CD4-positive, CD25-positive, alpha-beta regulatory T cell (primary cell): ENCODE measurements at regions not wholly inside any gene's neighbourhood (a gene's known extent, or its start where the extent isn't known, plus 50 kb on each side); places are given as distances from the start of the nearest gene placed in this dataset.
"Not testable (repeated sequence)": the region's sequence is repeated elsewhere in the genome, so short reads cannot be mapped to it uniquely, and the experiment has no call there.

Experiments used
- ATAC-seq, 2 donors: fragments of 150-1000 bp; cut with Tn5 transposase; one replicate each; pipeline ENCODE4 v1.10.0; 2021; ENCODE audit warnings: low read depth in 2 of 2, moderate number of reproducible peaks in 2 of 2, moderate library complexity in 1 of 2
- DNase-seq, 3 donors: peaks; one replicate each; pipeline versions ENCODE4 v3.0.0 to v3.0.0-alpha.2; 2012 to 2022; ENCODE audit warnings: mixed read lengths in 1 of 3
- H3K27ac ChIP-seq: one replicate; pipeline ENCODE4 v1.7.0; 2013; ENCODE audit warnings: mild to moderate bottlenecking, low read length; ENCODE audit not compliant: insufficient read depth, poor library complexity, severe bottlenecking
- H3K27me3 ChIP-seq: one replicate; pipeline ENCODE4 v1.7.0; 2013; ENCODE audit warnings: low read length; ENCODE audit not compliant: control insufficient read depth, insufficient read depth
- H3K36me3 ChIP-seq: one replicate; pipeline ENCODE4 v1.7.0; 2013; ENCODE audit warnings: mild to moderate bottlenecking, low read length, moderate library complexity; ENCODE audit not compliant: control insufficient read depth, insufficient read depth
- H3K4me1 ChIP-seq: 2 replicates; pipeline ENCODE4 v1.7.0; 2013; ENCODE audit warnings: mild to moderate bottlenecking, low read length; ENCODE audit not compliant: insufficient read depth, control insufficient read depth, poor library complexity, severe bottlenecking
- H3K4me3 ChIP-seq: one replicate; pipeline ENCODE4 v1.7.0; 2013; ENCODE audit warnings: low read depth, mild to moderate bottlenecking, low read length, moderate library complexity
- H3K9me3 ChIP-seq, 2 experiments: 1 replicate in 1 of 2; 2 replicates in 1 of 2; pipeline ENCODE4 v1.7.0; 2013; ENCODE audit warnings: low read length in 2 of 2, mild to moderate bottlenecking in 1 of 2, moderate library complexity in 1 of 2; ENCODE audit not compliant: control insufficient read depth in 2 of 2
- H3K27ac Mint-ChIP-seq, 3 donors: one replicate each; pipeline ENCODE4 v1.8.0; 2020 to 2022; ENCODE audit warnings: mild to moderate bottlenecking in 3 of 3, mixed read lengths in 3 of 3, moderate library complexity in 2 of 3
- H3K27me3 Mint-ChIP-seq: one replicate; pipeline ENCODE4 v1.8.0; 2022; ENCODE audit warnings: mild to moderate bottlenecking, mixed read lengths
- H3K36me3 Mint-ChIP-seq: one replicate; pipeline ENCODE4 v1.8.0; 2020; ENCODE audit warnings: mixed read lengths
- H3K4me1 Mint-ChIP-seq, 4 donors: one replicate each; pipeline ENCODE4 v1.8.0; 2020 to 2022; ENCODE audit warnings: mixed read lengths in 4 of 4, mild to moderate bottlenecking in 1 of 4
- H3K4me3 Mint-ChIP-seq, 4 donors: one replicate each; pipeline ENCODE4 v1.8.0; 2020 to 2022; ENCODE audit warnings: mild to moderate bottlenecking in 4 of 4, mixed read lengths in 4 of 4, moderate library complexity in 3 of 4
- H3K9me3 Mint-ChIP-seq, 7 donors: one replicate each; pipeline ENCODE4 v1.8.0; 2020 to 2022; ENCODE audit warnings: mixed read lengths in 7 of 7, mild to moderate bottlenecking in 3 of 7, moderate library complexity in 2 of 7

DNA sequence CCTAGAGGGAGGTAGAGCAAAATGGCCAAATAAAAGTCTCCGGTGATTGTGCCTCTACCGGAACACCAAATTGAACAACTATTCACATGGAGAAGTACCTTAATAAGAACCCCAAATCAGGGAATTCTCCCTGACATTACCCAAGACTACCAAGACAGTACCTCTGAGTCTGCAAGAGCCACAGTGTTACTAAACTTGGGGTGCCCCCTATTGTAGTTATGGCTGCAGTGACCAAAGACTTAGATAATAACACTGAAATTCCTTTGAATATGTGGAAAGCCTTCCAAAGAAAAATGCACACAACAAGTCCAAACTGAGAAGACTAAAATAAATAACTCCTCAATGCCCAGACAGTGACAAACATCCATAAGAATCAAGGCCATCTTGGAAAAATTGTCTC is 682.9 kb upstream of the LRRTM1 start:
- Histone ChIP-seq H3K27ac (no peak overlapping the region), H3K9me3 (peaks cover 2 to 3% of the 10 kb centered on the region in 2 experiments), H3K4me3 (no peak overlapping the region), H3K4me1 (no peaks in the 10 kb centered on the region), H3K36me3 (no peaks in the 10 kb centered on the region), H3K27me3 (no peaks in the 10 kb centered on the region)
- DNase-seq (no peak), ATAC-seq (no peak)
- Mint-ChIP-seq H3K27ac (no peak overlapping the region), H3K36me3 (no peaks in the 10 kb centered on the region), H3K27me3 (no peaks in the 10 kb centered on the region), H3K4me1 (no peaks in the 10 kb centered on the region), H3K9me3 (peaks cover 3 to 33% (median 7%) of the 10 kb centered on the region in 7 donors), H3K4me3 (no peak overlapping the region)

- no peaks in the 10 kb centered on the region for H3K27me3 ChIP-seq
- no peak overlapping the region for H3K27ac ChIP-seq
- H3K4me3 ChIP-seq = no peak overlapping the region
- Mint-ChIP-seq H3K4me1 (no peaks in the 10 kb centered on the region), H3K9me3 (peaks cover 5 to 50% (median 8%) of the 10 kb centered on the region in 7 donors), H3K36me3 (no peaks in the 10 kb centered on the region), H3K27ac (no peak overlapping the region), H3K4me3 (no peak overlapping the region), H3K27me3 (no peaks in the 10 kb centered on the region)
- H3K36me3 ChIP-seq = no peaks in the 10 kb centered on the region
- ATAC-seq (no peak), DNase-seq (no peak)
- peaks cover 8 to 23% of the 10 kb centered on the region in 2 experiments for H3K9me3 ChIP-seq
- H3K4me1 ChIP-seq = no peaks in the 10 kb centered on the region
These were observed 665.3 kb upstream of the LRRTM1 start for GRCh38 chr2:80969900-80970299.

GRCh38 chr2:80968450-80968849 is 663.9 kb upstream of the LRRTM1 start:
- no peak for DNase-seq
- Mint-ChIP-seq H3K4me1 (no peaks in the 10 kb centered on the region), H3K9me3 (peaks cover 5 to 53% (median 5%) of the 10 kb centered on the region in 7 donors), H3K27ac (no peak overlapping the region), H3K27me3 (no peaks in the 10 kb centered on the region), H3K36me3 (no peaks in the 10 kb centered on the region), H3K4me3 (no peak overlapping the region)
- no peak for ATAC-seq
- Histone ChIP-seq H3K4me3 (no peak overlapping the region), H3K27me3 (no peaks in the 10 kb centered on the region), H3K9me3 (peaks cover 6 to 29% of the 10 kb centered on the region in 2 experiments), H3K36me3 (no peaks in the 10 kb centered on the region), H3K4me1 (no peaks in the 10 kb centered on the region), H3K27ac (no peak overlapping the region)

DNA sequence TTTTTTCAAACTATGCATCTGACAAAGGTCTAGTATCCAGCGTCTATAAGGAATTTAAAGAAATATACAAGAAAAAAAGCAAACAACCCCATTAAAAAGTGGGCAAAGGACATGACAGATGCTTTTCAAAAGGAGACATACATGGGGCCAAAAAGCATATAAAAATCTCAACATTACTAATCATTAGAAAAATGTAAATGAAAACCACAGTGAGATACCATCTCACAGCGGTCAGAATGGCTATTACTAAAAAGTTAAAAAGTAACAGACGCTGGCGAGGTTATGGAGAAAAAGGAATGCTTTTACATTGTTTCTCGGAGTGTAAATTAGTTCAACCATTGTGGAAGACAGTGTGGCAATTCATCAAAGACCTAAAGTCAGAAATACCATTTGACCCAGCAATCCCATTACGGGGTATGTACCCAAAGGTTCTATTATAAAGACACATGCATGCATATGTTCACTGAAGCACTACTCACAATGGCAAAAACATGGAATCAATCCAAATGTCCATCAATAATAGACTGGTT is 643.1 kb upstream of the LRRTM1 start:
- peaks cover 6 to 31% (median 10%) of the 10 kb centered on the region in 7 donors for H3K9me3 Mint-ChIP-seq

GRCh38 chr2:80943487-80943886 is 638.9 kb upstream of the LRRTM1 start:
- no peak for ATAC-seq
- peaks cover 0 to 4% of the 10 kb centered on the region in 2 experiments for H3K9me3 ChIP-seq
- Mint-ChIP-seq H3K27me3 (no peaks in the 10 kb centered on the region), H3K4me1 (no peaks in the 10 kb centered on the region), H3K36me3 (no peaks in the 10 kb centered on the region), H3K27ac (no peak overlapping the region), H3K4me3 (no peak overlapping the region), H3K9me3 (peaks cover 1 to 19% (median 9%) of the 10 kb centered on the region in 7 donors)
- H3K36me3 ChIP-seq = no peaks in the 10 kb centered on the region
- no peak overlapping the region for H3K4me3 ChIP-seq
- DNase-seq = no peak
- no peaks in the 10 kb centered on the region for H3K4me1 ChIP-seq
- no peaks in the 10 kb centered on the region for H3K27me3 ChIP-seq
- no peak overlapping the region for H3K27ac ChIP-seq

More for the DNA sequence above, 643.1 kb upstream of the LRRTM1 start:
- DNase-seq = no peak
- Mint-ChIP-seq H3K27ac (no peak overlapping the region), H3K4me3 (no peak overlapping the region), H3K36me3 (no peaks in the 10 kb centered on the region), H3K27me3 (no peaks in the 10 kb centered on the region), H3K4me1 (no peaks in the 10 kb centered on the region)
- no peaks in the 10 kb centered on the region for H3K27me3 ChIP-seq
- no peaks in the 10 kb centered on the region for H3K36me3 ChIP-seq
- no peak overlapping the region for H3K27ac ChIP-seq
- H3K4me3 ChIP-seq = no peak overlapping the region
- H3K9me3 ChIP-seq = peaks cover 0 to 4% of the 10 kb centered on the region in 2 experiments
- no peak for ATAC-seq
- H3K4me1 ChIP-seq = no peaks in the 10 kb centered on the region

DNA sequence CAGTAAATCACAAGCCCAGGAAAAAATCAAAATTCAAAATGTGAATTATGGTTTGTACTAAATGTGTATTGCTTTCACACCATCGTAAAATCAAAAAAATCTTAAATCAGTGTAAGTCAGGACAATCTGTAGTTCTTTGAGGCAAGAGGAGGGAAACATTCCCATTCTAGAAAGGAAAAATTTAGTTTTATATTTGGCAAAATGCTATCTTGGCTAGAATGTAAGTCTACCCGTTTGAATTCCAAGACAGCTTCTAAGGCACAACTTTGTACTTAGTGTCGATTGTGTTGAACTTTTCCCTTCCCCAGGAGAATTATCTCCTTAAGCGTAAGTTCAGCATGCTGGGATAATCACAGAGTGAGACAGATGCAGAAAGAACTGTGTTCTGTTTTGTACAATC is 638.2 kb upstream of the LRRTM1 start:
- Histone ChIP-seq H3K4me1 (no peaks in the 10 kb centered on the region), H3K27me3 (no peaks in the 10 kb centered on the region), H3K36me3 (no peaks in the 10 kb centered on the region), H3K4me3 (no peak overlapping the region), H3K9me3 (no peaks in the 10 kb centered on the region), H3K27ac (no peak overlapping the region)
- Mint-ChIP-seq H3K36me3 (no peaks in the 10 kb centered on the region), H3K27ac (no peak overlapping the region), H3K4me3 (no peak overlapping the region), H3K9me3 (peaks cover 3 to 25% (median 8%) of the 10 kb centered on the region in 7 donors), H3K27me3 (no peaks in the 10 kb centered on the region), H3K4me1 (no peaks in the 10 kb centered on the region)
- no peak for ATAC-seq
- DNase-seq = no peak

DNA sequence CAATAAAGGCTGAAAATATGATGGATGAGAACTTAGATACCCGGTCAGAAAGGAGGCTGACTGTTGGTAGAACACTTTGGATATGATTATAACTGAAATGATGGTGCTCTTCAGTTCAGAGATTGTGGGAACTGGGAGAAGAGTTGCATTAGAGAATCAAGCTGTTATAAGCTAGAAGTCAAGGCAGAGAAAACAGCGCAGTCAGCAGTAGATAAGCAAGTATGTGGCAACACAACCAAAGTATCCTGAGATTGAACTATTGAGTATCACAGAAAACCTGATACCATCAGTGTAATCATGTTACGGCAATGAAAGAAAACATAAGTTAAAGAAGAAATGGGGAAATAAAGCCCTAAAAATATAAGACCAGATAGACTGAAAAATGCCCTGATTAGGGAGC is 633.9 kb upstream of the LRRTM1 start:
- Histone ChIP-seq H3K27ac (no peak overlapping the region), H3K4me1 (no peaks in the 10 kb centered on the region), H3K4me3 (no peak overlapping the region), H3K36me3 (no peaks in the 10 kb centered on the region), H3K9me3 (no peaks in the 10 kb centered on the region), H3K27me3 (no peaks in the 10 kb centered on the region)
- no peaks in the 10 kb centered on the region for H3K4me1 Mint-ChIP-seq
- H3K27me3 Mint-ChIP-seq = no peaks in the 10 kb centered on the region
- H3K36me3 Mint-ChIP-seq = no peaks in the 10 kb centered on the region
- peaks cover 5 to 23% (median 10%) of the 10 kb centered on the region in 7 donors for H3K9me3 Mint-ChIP-seq
- H3K4me3 Mint-ChIP-seq = no peak overlapping the region
- ATAC-seq (no peak), DNase-seq (no peak)
- no peak overlapping the region for H3K27ac Mint-ChIP-seq

DNA sequence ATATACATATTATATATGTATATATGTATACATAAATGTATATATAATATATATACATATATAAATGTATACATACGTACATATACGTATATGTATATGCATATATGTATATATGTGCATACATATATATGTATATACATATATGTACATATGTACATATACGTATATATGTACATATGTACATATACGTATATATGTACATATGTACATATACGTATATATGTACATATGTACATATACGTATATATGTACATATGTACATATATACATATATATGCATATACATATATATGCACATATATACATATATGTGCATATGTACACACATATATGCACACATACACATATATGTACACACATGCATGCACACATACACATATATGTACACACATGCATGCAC is 627.3 kb upstream of the LRRTM1 start:
- not testable (repeated sequence) for H3K4me3 ChIP-seq

More for the DNA sequence above, 627.3 kb upstream of the LRRTM1 start:
- not testable (repeated sequence) for ATAC-seq, H3K27me3 Mint-ChIP-seq, H3K36me3 Mint-ChIP-seq, H3K27ac Mint-ChIP-seq, H3K4me1 ChIP-seq, H3K4me3 Mint-ChIP-seq, H3K4me1 Mint-ChIP-seq, H3K27ac ChIP-seq, H3K36me3 ChIP-seq, H3K27me3 ChIP-seq, DNase-seq
- H3K9me3 Mint-ChIP-seq = peaks cover 4 to 31% (median 11%) of the 10 kb centered on the region in 7 donors
- peaks cover 9 to 13% of the 10 kb centered on the region in 2 experiments for H3K9me3 ChIP-seq
